Heart left ventricle (tissue), 13 donors: ENCODE measurements at regions not wholly inside any gene's neighbourhood (a gene's known extent, or its start where the extent isn't known, plus 50 kb on each side); places are given as distances from the start of the nearest gene placed in this dataset.

Source experiments
- POLR2A ChIP-seq, 2 donors: fragments of 450-650 bp; IDR thresholded peaks; one replicate each; pipeline ENCODE4 v1.6.1; 2017; ENCODE audit warnings: antibody characterized with exemption in 2 of 2, mild to moderate bottlenecking in 2 of 2, moderate library complexity in 2 of 2
- TF ChIP-seq, protein P1 (sequence below), 12 donors: fragments of 200-600 bp; sonication (generic) in 4 of 12; IDR thresholded peaks; one replicate each; pipeline versions ENCODE4 v1.5.0 to v1.8.0; 2018 to 2022; ENCODE audit warnings: antibody characterized with exemption in 12 of 12, mild to moderate bottlenecking in 5 of 12
- donor health status: ischemic (EF 13 %, LVEDD 7.1; RV severe dilation, severe dysfunction).
- donor health status: DM: no; HTN: yes; CAD: no.
- donor health status: DM: no; HTN: no; CAD: no.
- donor health status: ischemic (EF 25% LVEDD 6.9; RV normal size, moderate dysfunction).
- donor health status: ischemic (EF 25% LVEDD 5.7; RV mildly dilated, moderate dysfunction).
- donor health status: ischemic (EF 35%, LVEDD 5.7; RV mildly dilated, moderate dysfunction).
- donor health status: nonischemic (EF 11% LVEDD 7.7; RV severe dilation, severe dysfunction).
- donor health status: DM: yes; HTN: yes; CAD: no.
- donor health status: PGD.
- donor health status: ischemic (EF 29% LVEDD 5.4; RV normal size, mild dysfunction).
- donor health status: nonischemic (EF 23%, LVEDD 6.1; RV moderate dilation, normal function).

- TF ChIP-seq, protein P1, sequence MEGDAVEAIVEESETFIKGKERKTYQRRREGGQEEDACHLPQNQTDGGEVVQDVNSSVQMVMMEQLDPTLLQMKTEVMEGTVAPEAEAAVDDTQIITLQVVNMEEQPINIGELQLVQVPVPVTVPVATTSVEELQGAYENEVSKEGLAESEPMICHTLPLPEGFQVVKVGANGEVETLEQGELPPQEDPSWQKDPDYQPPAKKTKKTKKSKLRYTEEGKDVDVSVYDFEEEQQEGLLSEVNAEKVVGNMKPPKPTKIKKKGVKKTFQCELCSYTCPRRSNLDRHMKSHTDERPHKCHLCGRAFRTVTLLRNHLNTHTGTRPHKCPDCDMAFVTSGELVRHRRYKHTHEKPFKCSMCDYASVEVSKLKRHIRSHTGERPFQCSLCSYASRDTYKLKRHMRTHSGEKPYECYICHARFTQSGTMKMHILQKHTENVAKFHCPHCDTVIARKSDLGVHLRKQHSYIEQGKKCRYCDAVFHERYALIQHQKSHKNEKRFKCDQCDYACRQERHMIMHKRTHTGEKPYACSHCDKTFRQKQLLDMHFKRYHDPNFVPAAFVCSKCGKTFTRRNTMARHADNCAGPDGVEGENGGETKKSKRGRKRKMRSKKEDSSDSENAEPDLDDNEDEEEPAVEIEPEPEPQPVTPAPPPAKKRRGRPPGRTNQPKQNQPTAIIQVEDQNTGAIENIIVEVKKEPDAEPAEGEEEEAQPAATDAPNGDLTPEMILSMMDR (IDR thresholded peaks at IDR 0.05): no peak
- no peak for TF ChIP-seq POLR2A (IDR thresholded peaks at IDR 0.05)
These were observed 182.7 kb downstream of the SPATA31D1 start for GRCh38 chr9:82171271-82171670.
